Central memory CD4-positive, alpha-beta T cell (primary cell): ENCODE measurements at regions not wholly inside any gene's neighbourhood (a gene's known extent, or its start where the extent isn't known, plus 50 kb on each side); places are given as distances from the start of the nearest gene placed in this dataset.

Source experiments
- DNase-seq: peaks from one replicate; pipeline ENCODE4 v3.0.0; 2022

GRCh38 chr9:84456527-84456926 is 116.0 kb upstream of the SLC28A3 start:
- DNase-seq, result no peak

- DNase-seq, result no peak
Observed at GRCh38 chr9:84460695-84461094, 120.1 kb upstream of the SLC28A3 start.

- no peak for DNase-seq
Observed at GRCh38 chr9:84463272-84463671, 122.7 kb upstream of the SLC28A3 start.

- no peak for DNase-seq
Observed at GRCh38 chr9:84466580-84467285, 126.2 kb upstream of the SLC28A3 start.

GRCh38 chr9:84471816-84472215 is 131.3 kb upstream of the SLC28A3 start:
- DNase-seq, result no peak

GRCh38 chr9:84478996-84479395 is 138.4 kb upstream of the SLC28A3 start:
- no peak for DNase-seq

- DNase-seq, result no peak
Observed at GRCh38 chr9:84480071-84480470, 139.5 kb upstream of the SLC28A3 start.

- no peak for DNase-seq
Observed at GRCh38 chr9:84481231-84481630, 140.7 kb upstream of the SLC28A3 start.

GRCh38 chr9:84481636-84482218 is 141.2 kb upstream of the SLC28A3 start:
- no peak for DNase-seq

- no peak for DNase-seq
Observed at GRCh38 chr9:84482607-84483006, 142.0 kb upstream of the SLC28A3 start.

- DNase-seq, result no peak
Observed at GRCh38 chr9:84484172-84484571, 143.6 kb upstream of the SLC28A3 start.

- DNase-seq, result no peak
Observed at GRCh38 chr9:84485539-84485938, 145.0 kb upstream of the SLC28A3 start.

- DNase-seq, result no peak
Observed at GRCh38 chr9:84486663-84487062, 146.1 kb upstream of the SLC28A3 start.

- DNase-seq, result no peak
Observed at GRCh38 chr9:84490206-84490841, 149.8 kb upstream of the SLC28A3 start.

GRCh38 chr9:84490842-84491325 is 150.3 kb upstream of the SLC28A3 start:
- DNase-seq, result no peak

- no peak for DNase-seq
Observed at GRCh38 chr9:84492366-84493159, 152.0 kb upstream of the SLC28A3 start.

GRCh38 chr9:84493284-84493947 is 152.9 kb upstream of the SLC28A3 start:
- DNase-seq, result no peak

GRCh38 chr9:84499969-84500582 is 159.5 kb upstream of the SLC28A3 start:
- no peak for DNase-seq

- DNase-seq, result no peak
Observed at GRCh38 chr9:84500826-84501225, 160.3 kb upstream of the SLC28A3 start.

- DNase-seq, result no peak
Observed at GRCh38 chr9:84501587-84501986, 161.0 kb upstream of the SLC28A3 start.

- DNase-seq, result no peak
Observed at GRCh38 chr9:84502066-84502465, 161.5 kb upstream of the SLC28A3 start.

GRCh38 chr9:84504360-84504759 is 163.8 kb upstream of the SLC28A3 start:
- DNase-seq, result no peak
